Stimulated activated CD8-positive, alpha-beta memory T cell treated with anti-CD3 and anti-CD28 coated beads, Interleukin-15, amount 100 ng/mL, for 4 hours (primary cell): ENCODE measurements at regions not wholly inside any gene's neighbourhood (a gene's known extent, or its start where the extent isn't known, plus 50 kb on each side); places are given as distances from the start of the nearest gene placed in this dataset.

ENCODE experiments used
- DNase-seq, 2 donors: peaks; one replicate each; pipeline ENCODE4 v3.0.0-alpha.2; 2020; ENCODE audit warnings: low read depth in 2 of 2

GRCh38 chr7:136665878-136666509 is 202.5 kb upstream of the CHRM2 start:
- DNase-seq: no peak

- no peak for DNase-seq
Observed at GRCh38 chr7:136664537-136664936, 203.9 kb upstream of the CHRM2 start.

- DNase-seq: no peak
Observed at GRCh38 chr7:136657482-136657921, 210.9 kb upstream of the CHRM2 start.

GRCh38 chr7:136656516-136656915 is 211.9 kb upstream of the CHRM2 start:
- no peak for DNase-seq

GRCh38 chr7:136655414-136655813 is 213.0 kb upstream of the CHRM2 start:
- no peak for DNase-seq

GRCh38 chr7:136654406-136654805 is 214.0 kb upstream of the CHRM2 start:
- no peak for DNase-seq

GRCh38 chr7:136652635-136653370 is 215.6 kb upstream of the CHRM2 start:
- DNase-seq: no peak

GRCh38 chr7:136640977-136641376 is 227.5 kb upstream of the CHRM2 start:
- no peak for DNase-seq

GRCh38 chr7:136637813-136638212 is 230.6 kb upstream of the CHRM2 start:
- DNase-seq: no peak

GRCh38 chr7:136635751-136636150 is 232.7 kb upstream of the CHRM2 start:
- no peak for DNase-seq

GRCh38 chr7:136618818-136619217 is 249.6 kb upstream of the CHRM2 start:
- no peak for DNase-seq

- DNase-seq: no peak
Observed at GRCh38 chr7:136617176-136617575, 251.3 kb upstream of the CHRM2 start.

GRCh38 chr7:136605532-136606329 is 262.7 kb upstream of the CHRM2 start:
- no peak for DNase-seq

- no peak for DNase-seq
Observed at GRCh38 chr7:136601772-136602171, 266.7 kb upstream of the CHRM2 start.

- DNase-seq: no peak
Observed at GRCh38 chr7:136600475-136600874, 268.0 kb upstream of the CHRM2 start.

- no peak for DNase-seq
Observed at GRCh38 chr7:136594739-136595144, 273.7 kb upstream of the CHRM2 start.

- DNase-seq: no peak
Observed at GRCh38 chr7:136588216-136588615, 280.2 kb upstream of the CHRM2 start.

- DNase-seq: no peak
Observed at GRCh38 chr7:136585954-136586670, 282.3 kb upstream of the CHRM2 start.

GRCh38 chr7:136566491-136566890 is 302.0 kb upstream of the CHRM2 start:
- DNase-seq: no peak

GRCh38 chr7:136555933-136556332 is 312.5 kb upstream of the CHRM2 start:
- DNase-seq: no peak

GRCh38 chr7:136551618-136552017 is 316.8 kb upstream of the CHRM2 start:
- DNase-seq: no peak

- no peak for DNase-seq
Observed at GRCh38 chr7:136549756-136550155, 318.7 kb upstream of the CHRM2 start.
